HepG2 (cell line): ENCODE measurements at regions not wholly inside any gene's neighbourhood (a gene's known extent, or its start where the extent isn't known, plus 50 kb on each side); places are given as distances from the start of the nearest gene placed in this dataset.

ENCODE experiments used
- ATAC-seq: fragments of 200-7000 bp; cut with Tn5 transposase; 3 replicates; pipeline ENCODE4 v1.9.1; 2020; ENCODE audit warnings: mild to moderate bottlenecking, moderate library complexity
- BruUV-seq: library from RNA; stranded (reverse); fragments of 400-500 nt; replicated peaks from 2 replicates; lab custom pipeline; 2021; lab: Mats Ljungman, UMichigan
- CTCF ChIA-PET: fragments of 300-600 bp; formaldehyde crosslinking; extraction: SDS; loops from one replicate; lab custom pipeline; 2021; ENCODE audit warnings: low total read pairs, inconsistent platforms, low intra/inter-chr PET ratio; lab: Yijun Ruan, JAX
- POLR2A ChIA-PET: fragments of 350-600 bp; sonication (Branson Sonifier 250); formaldehyde crosslinking; loops from one replicate; lab custom pipeline; 2020; ENCODE audit warnings: antibody characterized with exemption, inconsistent platforms; lab: Yijun Ruan, JAX
- DNase-seq: peaks from one replicate; pipeline ENCODE4 v3.0.0-alpha.2; 2015; ENCODE audit warnings: low spot score
- FAIRE-seq: peaks from 3 replicates; lab custom pipeline; 2011; peaks lifted over from hg19 to GRCh38; lab: Jason Lieb, UNC
- H2AFZ ChIP-seq: one replicate; pipeline ENCODE4 v1.6.1; 2011; ENCODE audit warnings: low read length, inconsistent platforms
- H3K27ac ChIP-seq: fragments of 300-600 bp; 3 replicates; pipeline ENCODE4 v1.8.0; 2011; ENCODE audit warnings: mixed run types, mild to moderate bottlenecking, mixed read lengths, low read length, inconsistent platforms; ENCODE audit not compliant: insufficient read depth; ENCODE audit errors: extremely low read length
- H3K27me3 ChIP-seq, 2 experiments: fragments of 200-600 bp in 1 of 2; 2 replicates in 1 of 2; 3 replicates in 1 of 2; pipeline versions ENCODE4 v1.6.0 to v1.8.0; 2011; ENCODE audit warnings: low read length in 2 of 2, mild to moderate bottlenecking in 2 of 2, moderate library complexity in 2 of 2, inconsistent platforms in 1 of 2; ENCODE audit not compliant: insufficient read depth in 2 of 2, control insufficient read depth in 1 of 2
- H3K36me3 ChIP-seq, 2 experiments: fragments of 200-600 bp in 1 of 2; replicated peaks in 1 of 2; 2 replicates in 1 of 2; 3 replicates in 1 of 2; pipeline versions ENCODE4 v1.5.1 to v1.8.0; 2011; ENCODE audit warnings: low read length in 2 of 2, inconsistent platforms in 1 of 2; ENCODE audit not compliant: insufficient read depth in 2 of 2, control insufficient read depth in 1 of 2
- H3K4me1 ChIP-seq: 2 replicates; pipeline ENCODE4 v1.5.1; 2012; ENCODE audit warnings: low read length, inconsistent platforms; ENCODE audit not compliant: insufficient read depth
- H3K4me2 ChIP-seq: 2 replicates; pipeline ENCODE4 v1.6.0; 2011; ENCODE audit warnings: low read depth, low read length, inconsistent platforms
- H3K4me3 ChIP-seq, 3 experiments: fragments of 200-600 bp in 1 of 3; sonication (generic), shearing (Covaris generic) in 1 of 3; replicated peaks in 1 of 3; 2 replicates each; pipeline ENCODE4 v1.5.1; 2011 to 2016; ENCODE audit warnings: low read length in 3 of 3, inconsistent platforms in 2 of 3, low read depth in 2 of 3, mild to moderate bottlenecking in 2 of 3, control low read depth in 1 of 3, mixed read lengths in 1 of 3; ENCODE audit not compliant: insufficient read depth in 1 of 3
- H3K79me2 ChIP-seq: one replicate; pipeline ENCODE4 v1.6.1; 2011; ENCODE audit warnings: low read length, inconsistent platforms; ENCODE audit not compliant: insufficient read depth
- H3K9ac ChIP-seq: 2 replicates; pipeline ENCODE4 v1.6.0; 2011; ENCODE audit warnings: mild to moderate bottlenecking, low read depth, low read length, inconsistent platforms; ENCODE audit not compliant: insufficient read depth
- H3K9me3 ChIP-seq: 2 replicates; pipeline ENCODE4 v1.5.1; 2012; ENCODE audit warnings: mild to moderate bottlenecking, low read length
- H4K20me1 ChIP-seq: 2 replicates; pipeline ENCODE4 v1.6.0; 2011; ENCODE audit warnings: inconsistent platforms, mild to moderate bottlenecking, low read length, moderate library complexity; ENCODE audit not compliant: insufficient read depth
- ATF4 ChIP-seq, 2 experiments: fragments of 450-650 bp in 1 of 2; sonication (generic) in 1 of 2; formaldehyde crosslinking; IDR thresholded peaks; 2 replicates each; pipeline versions ENCODE4 v1.5.0 to v1.8.0; 2020 to 2022; ENCODE audit warnings: mild to moderate bottlenecking in 1 of 2, missing genetic modification reagents in 1 of 2
- CEBPB ChIP-seq: IDR thresholded peaks from 2 replicates; pipeline ENCODE4 v1.6.1; 2011; ENCODE audit warnings: low read depth, low read length, improper control_type of control experiment, borderline replicate concordance
- CHD2 ChIP-seq: IDR thresholded peaks from 2 replicates; pipeline ENCODE4 v1.6.1; 2011; ENCODE audit warnings: low read depth, low read length, improper control_type of control experiment
- ISX ChIP-seq: sonication (generic); formaldehyde crosslinking; conservative IDR thresholded peaks from 2 replicates; pipeline ENCODE4 v1.5.0; 2020; ENCODE audit warnings: missing genetic modification reagents
- KLF15 ChIP-seq: sonication (generic); formaldehyde crosslinking; IDR thresholded peaks from 2 replicates; pipeline ENCODE4 v1.8.1; 2023; ENCODE audit warnings: borderline replicate concordance, mild to moderate bottlenecking, inconsistent platforms, missing genetic modification reagents, mixed read lengths
- NRL ChIP-seq: sonication (generic); formaldehyde crosslinking; IDR thresholded peaks from 2 replicates; pipeline ENCODE4 v1.5.0; 2020; ENCODE audit warnings: missing genetic modification reagents, mild to moderate bottlenecking, moderate library complexity, borderline replicate concordance
- SMARCE1 ChIP-seq: fragments of 450-650 bp; IDR thresholded peaks from 2 replicates; pipeline ENCODE4 v1.6.1; 2017; ENCODE audit warnings: borderline replicate concordance
- SOX6 ChIP-seq, 2 experiments: fragments of 450-650 bp in 1 of 2; sonication (generic) in 1 of 2; formaldehyde crosslinking in 1 of 2; IDR thresholded peaks; 2 replicates each; pipeline versions ENCODE4 v1.4.0 to v1.6.1; 2017 to 2020; ENCODE audit warnings: antibody characterized with exemption in 1 of 2, mild to moderate bottlenecking in 1 of 2, missing genetic modification reagents in 1 of 2
- ZNF12 ChIP-seq: sonication (generic); formaldehyde crosslinking; IDR thresholded peaks from 2 replicates; pipeline ENCODE4 v1.5.0; 2020; ENCODE audit warnings: missing genetic modification reagents
- ZNF549 ChIP-seq: sonication (generic); formaldehyde crosslinking; IDR thresholded peaks from 2 replicates; pipeline ENCODE4 v1.5.0; 2020; ENCODE audit warnings: missing genetic modification reagents
- ZNF737 ChIP-seq: sonication (generic); formaldehyde crosslinking; IDR thresholded peaks from 2 replicates; pipeline ENCODE4 v1.5.0; 2020; ENCODE audit warnings: missing genetic modification reagents, mild to moderate bottlenecking, borderline replicate concordance
- WGBS: methylation state at CpG from one replicate; pipeline ENCODE4 v1.1.6; 2017; ENCODE audit warnings: low lambda C conversion rate; 5-methylcytosine and 5-hydroxymethylcytosine counted together
- in situ Hi-C: cut with HindIII; loops from 2 replicates; pipeline ENCODE4 v1.10.0; 2017; ENCODE audit warnings: low pct_unique_long_range_greater_than_20kb; ENCODE audit not compliant: extremely low pct_ligation_motif_present
- intact Hi-C: fragments of 100-400 bp; cut with micrococcal nuclease; formaldehyde crosslinking; loops from one replicate; pipeline ENCODE4 v1.10.0; 2022; ENCODE audit not compliant: unreplicated experiment
- TF ChIP-seq, protein P1 (sequence below): IDR thresholded peaks from 2 replicates; pipeline ENCODE4 v1.6.1; 2016; ENCODE audit warnings: low read depth, borderline replicate concordance

GRCh38 chr4:174427571-174428140 is 94.6 kb downstream of the HPGD start:
- H2AFZ ChIP-seq, result no peak overlapping the region
- H3K9ac ChIP-seq, result no peak overlapping the region
- no peak for FAIRE-seq
- POLR2A ChIA-PET, result no interaction called here
- H3K79me2 ChIP-seq, result no peaks in the 10 kb centered on the region
- peak; percentile 64 for ATAC-seq
- CTCF ChIA-PET, result no interaction called here
- no peak overlapping the region for H3K4me3 ChIP-seq
- TF ChIP-seq CEBPB (peak; percentile 47; the same call in 1 of the 2 replicates), SOX6 (IDR thresholded peaks at IDR 0.05) (no peak), SOX6 (CRISPR knock-in tag; IDR thresholded peaks at IDR 0.05) (no peak)
- no peaks in the 10 kb centered on the region for H3K9me3 ChIP-seq
- no peaks in the 10 kb centered on the region for H3K4me1 ChIP-seq
- 0% methylated on average over 3 of the region's 4 CpGs for WGBS
- no peak for DNase-seq
- no TSS peak for BruUV-seq
- no peak overlapping the region for H3K27ac ChIP-seq
- no peaks in the 10 kb centered on the region for H3K36me3 ChIP-seq
- in situ Hi-C loops, result no loop called here
- H4K20me1 ChIP-seq, result no peaks in the 10 kb centered on the region
- H3K4me2 ChIP-seq, result no peak overlapping the region
- intact Hi-C loops, result no loop called here
- no peaks in the 10 kb centered on the region for H3K27me3 ChIP-seq

DNA sequence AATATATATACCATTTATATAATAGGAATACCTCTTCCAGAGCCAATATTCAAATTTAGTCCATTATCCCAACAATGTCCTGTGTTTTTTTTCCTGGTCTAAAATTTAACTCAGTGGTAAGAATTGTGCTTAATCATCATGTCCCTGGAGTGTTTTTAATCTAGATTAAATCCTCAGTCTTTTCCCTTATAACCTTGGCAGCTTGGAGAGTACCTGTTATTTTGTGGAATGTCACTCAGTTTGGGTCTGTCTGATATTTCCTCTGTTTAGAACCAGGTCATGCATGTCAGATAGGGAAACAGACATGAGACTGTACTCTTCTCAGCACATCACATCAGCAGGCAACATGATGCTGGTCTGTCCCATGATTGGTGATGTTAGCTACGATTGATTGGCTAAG is 96.6 kb downstream of the HPGD start:
- no peak for FAIRE-seq

More for the DNA sequence above, 96.6 kb downstream of the HPGD start:
- H3K79me2 ChIP-seq, result no peaks in the 10 kb centered on the region
- no peak overlapping the region for H3K4me2 ChIP-seq
- TF ChIP-seq SMARCE1, result no peak
- TF ChIP-seq CHD2, result no peak
- TF ChIP-seq KLF15 (CRISPR knock-in tag), result no peak
- TF ChIP-seq ZNF549 (CRISPR knock-in tag), result no peak
- TF ChIP-seq NRL (CRISPR knock-in tag), result no peak
- TF ChIP-seq, protein P1, sequence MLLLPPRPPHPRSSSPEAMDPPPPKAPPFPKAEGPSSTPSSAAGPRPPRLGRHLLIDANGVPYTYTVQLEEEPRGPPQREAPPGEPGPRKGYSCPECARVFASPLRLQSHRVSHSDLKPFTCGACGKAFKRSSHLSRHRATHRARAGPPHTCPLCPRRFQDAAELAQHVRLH (CRISPR knock-in tag), result no peak
- TF ChIP-seq ZNF12 (CRISPR knock-in tag), result no peak
- no peak for TF ChIP-seq ZNF737 (CRISPR knock-in tag)
- no peak for TF ChIP-seq ATF4 (CRISPR knock-in tag; IDR thresholded peaks at IDR 0.05)
- TF ChIP-seq ISX (CRISPR knock-in tag), result no peak
- in situ Hi-C loops (no loop called here), intact Hi-C loops (no loop called here)
- no peak for ATAC-seq
- H3K27me3 ChIP-seq, result no peaks in the 10 kb centered on the region
- H3K4me1 ChIP-seq, result no peaks in the 10 kb centered on the region
- no peaks in the 10 kb centered on the region for H3K9me3 ChIP-seq
- POLR2A ChIA-PET, result no interaction called here
- CTCF ChIA-PET, result no interaction called here
- no peak overlapping the region for H3K4me3 ChIP-seq
- no peaks in the 10 kb centered on the region for H3K36me3 ChIP-seq
- 0% methylated on average over 1 of the region's 1 CpG for WGBS
- BruUV-seq, result no TSS peak
- H4K20me1 ChIP-seq, result no peaks in the 10 kb centered on the region
- no peak overlapping the region for H2AFZ ChIP-seq
- no peak for DNase-seq
- H3K9ac ChIP-seq, result no peak overlapping the region
- no peak overlapping the region for H3K27ac ChIP-seq
